Breast epithelium (tissue), 3 donors: ENCODE measurements at regions not wholly inside any gene's neighbourhood (a gene's known extent, or its start where the extent isn't known, plus 50 kb on each side); places are given as distances from the start of the nearest gene placed in this dataset.

Source experiments
- CTCF ChIP-seq, 3 donors: fragments of 450-650 bp; IDR thresholded peaks; one replicate each; pipeline ENCODE4 v1.5.1; 2016 to 2017; ENCODE audit warnings: antibody characterized with exemption in 3 of 3, mild to moderate bottlenecking in 3 of 3, moderate library complexity in 3 of 3
- POLR2A ChIP-seq: fragments of 450-650 bp; IDR thresholded peaks from one replicate; pipeline ENCODE4 v1.6.1; 2016; ENCODE audit warnings: antibody characterized with exemption, mild to moderate bottlenecking, moderate library complexity

GRCh38 chr2:180893752-180894151, 86.7 kb upstream of the UBE2E3 start:
- TF ChIP-seq CTCF (IDR thresholded peaks at IDR 0.05) (no peak), POLR2A (no peak)
